ENCODE measurements at regions not wholly inside any gene's neighbourhood (a gene's known extent, or its start where the extent isn't known, plus 50 kb on each side); places are given as distances from the start of the nearest gene placed in this dataset.

- TF ChIP-seq YY1 (IDR thresholded peaks at IDR 0.05; ENCODE audit: insufficient read depth, insufficient read length) (no peak), SUZ12 (IDR thresholded peaks at IDR 0.05; ENCODE audit: extremely low read depth, insufficient read depth, insufficient read length) (no peak), ZNF274 (IDR thresholded peaks at IDR 0.05; ENCODE audit: low read depth, low read length) (no peak)
Observed at GRCh38 chr6:90722648-90723047, 135.8 kb upstream of the MAP3K7 start.
